Suprapubic skin (tissue), 3 donors: ENCODE measurements at regions not wholly inside any gene's neighbourhood (a gene's known extent, or its start where the extent isn't known, plus 50 kb on each side); places are given as distances from the start of the nearest gene placed in this dataset.

Source experiments
- POLR2AphosphoS5 ChIP-seq, 3 donors: sonication (generic); formaldehyde crosslinking; IDR thresholded peaks; one replicate each; pipeline ENCODE4 v1.6.1; 2017; ENCODE audit warnings: antibody characterized with exemption in 3 of 3
- TF ChIP-seq, protein P1 (sequence below), 2 donors: fragments of 200-600 bp in 1 of 2; fragments of 450-650 bp in 1 of 2; sonication (generic) in 1 of 2; IDR thresholded peaks; one replicate each; pipeline ENCODE4 v1.5.1; 2016 to 2019; ENCODE audit warnings: antibody characterized with exemption in 2 of 2, mild to moderate bottlenecking in 1 of 2, moderate library complexity in 1 of 2

DNA sequence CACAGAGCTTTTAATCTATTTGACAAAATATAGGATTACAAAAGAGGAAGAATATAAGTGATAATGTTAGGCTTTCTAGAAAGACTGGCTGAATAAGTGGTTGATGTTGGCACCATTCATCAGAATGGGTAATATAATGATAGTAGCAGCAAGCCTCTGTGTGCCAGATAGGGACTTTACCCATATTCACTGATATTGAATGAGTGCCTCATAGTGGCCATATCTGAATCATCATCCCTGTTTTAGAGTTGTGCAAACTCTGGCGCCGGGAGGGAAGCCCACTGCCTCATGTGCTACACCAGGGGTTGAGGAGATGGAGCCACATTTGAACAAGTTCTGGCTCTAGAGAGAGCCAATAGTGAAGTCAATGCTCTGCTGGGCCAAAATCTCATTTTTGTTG is 368.7 kb upstream of the CRIM1 start:
- no peak for TF ChIP-seq POLR2AphosphoS5 (IDR thresholded peaks at IDR 0.05)
- TF ChIP-seq, protein P1, sequence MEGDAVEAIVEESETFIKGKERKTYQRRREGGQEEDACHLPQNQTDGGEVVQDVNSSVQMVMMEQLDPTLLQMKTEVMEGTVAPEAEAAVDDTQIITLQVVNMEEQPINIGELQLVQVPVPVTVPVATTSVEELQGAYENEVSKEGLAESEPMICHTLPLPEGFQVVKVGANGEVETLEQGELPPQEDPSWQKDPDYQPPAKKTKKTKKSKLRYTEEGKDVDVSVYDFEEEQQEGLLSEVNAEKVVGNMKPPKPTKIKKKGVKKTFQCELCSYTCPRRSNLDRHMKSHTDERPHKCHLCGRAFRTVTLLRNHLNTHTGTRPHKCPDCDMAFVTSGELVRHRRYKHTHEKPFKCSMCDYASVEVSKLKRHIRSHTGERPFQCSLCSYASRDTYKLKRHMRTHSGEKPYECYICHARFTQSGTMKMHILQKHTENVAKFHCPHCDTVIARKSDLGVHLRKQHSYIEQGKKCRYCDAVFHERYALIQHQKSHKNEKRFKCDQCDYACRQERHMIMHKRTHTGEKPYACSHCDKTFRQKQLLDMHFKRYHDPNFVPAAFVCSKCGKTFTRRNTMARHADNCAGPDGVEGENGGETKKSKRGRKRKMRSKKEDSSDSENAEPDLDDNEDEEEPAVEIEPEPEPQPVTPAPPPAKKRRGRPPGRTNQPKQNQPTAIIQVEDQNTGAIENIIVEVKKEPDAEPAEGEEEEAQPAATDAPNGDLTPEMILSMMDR (IDR thresholded peaks at IDR 0.05) = no peak
